ENCODE measurements at regions not wholly inside any gene's neighbourhood (a gene's known extent, or its start where the extent isn't known, plus 50 kb on each side); places are given as distances from the start of the nearest gene placed in this dataset.

- no peak for TF ChIP-seq EZH2 (IDR thresholded peaks at IDR 0.05)
- no peak for TF ChIP-seq POLR2AphosphoS5 (IDR thresholded peaks at IDR 0.05; ENCODE audit: borderline replicate concordance, low read depth, low read length)
- no peak for TF ChIP-seq FOXP2 (optimal IDR thresholded peaks at IDR 0.05; ENCODE audit: control extremely low read depth, extremely low read length, insufficient read depth)
These were observed 57.5 kb upstream of the NANOGP8 start for GRCh38 chr15:35142578-35142977.

Measured in SK-N-MC (cell line).